ENCODE measurements at regions not wholly inside any gene's neighbourhood (a gene's known extent, or its start where the extent isn't known, plus 50 kb on each side); places are given as distances from the start of the nearest gene placed in this dataset.
A peak's percentile ranks its signal among the peaks of the same experiment; 100 is the strongest.
"Not testable (repeated sequence)": the region's sequence is repeated elsewhere in the genome, so short reads cannot be mapped to it uniquely, and the experiment has no call there.

DNA sequence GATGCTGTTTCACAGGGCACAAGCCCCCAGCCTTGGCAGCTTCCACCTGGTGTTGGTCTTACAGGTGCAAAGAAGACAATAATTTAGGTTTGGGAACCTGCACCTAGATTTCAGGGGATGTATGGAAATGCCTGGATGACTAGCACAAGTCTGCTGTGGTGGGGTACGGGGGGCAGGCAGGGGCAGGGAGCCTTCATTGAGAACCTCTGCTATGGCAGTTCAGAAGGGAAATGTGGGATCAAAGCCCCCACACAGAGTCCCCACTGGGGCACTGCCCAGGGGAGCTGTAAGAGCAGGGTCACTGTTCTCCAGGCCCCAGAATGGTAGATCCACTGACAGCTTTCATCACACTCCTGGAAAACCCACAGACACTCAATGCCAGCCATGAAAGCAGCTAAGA is 686.5 kb downstream of the FAM181B start:
- no peak for DNase-seq (ENCODE audit: low read depth)

GRCh38 chr11:82046778-82047177 is 686.9 kb downstream of the FAM181B start:
- DNase-seq (ENCODE audit: low read depth), result no peak

GRCh38 chr11:82045748-82046457 is 687.8 kb downstream of the FAM181B start:
- no peak for DNase-seq (ENCODE audit: low read depth)

DNA sequence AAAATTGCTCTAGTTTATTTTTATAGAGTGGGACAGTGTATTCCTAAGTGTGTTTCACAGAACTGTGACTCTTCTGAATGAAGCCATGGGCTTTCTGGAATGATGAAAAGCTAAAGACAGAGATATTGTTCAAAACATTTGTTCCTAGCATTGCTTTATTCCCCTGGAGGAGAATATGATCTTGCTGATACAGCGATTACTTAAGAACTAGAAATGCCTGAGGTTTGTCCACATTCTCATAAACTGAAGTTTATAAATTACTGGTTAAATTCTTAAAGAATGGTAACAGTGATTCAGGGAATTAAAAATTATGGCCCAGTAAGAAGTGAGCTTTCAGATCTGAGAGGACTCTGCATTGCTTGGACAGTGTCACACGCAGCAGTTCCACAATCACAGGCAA is 690.3 kb downstream of the FAM181B start:
- no peak for DNase-seq (ENCODE audit: low read depth)

- no peak for DNase-seq (ENCODE audit: low read depth)
Observed at GRCh38 chr11:82041764-82042163, 691.9 kb downstream of the FAM181B start.

DNA sequence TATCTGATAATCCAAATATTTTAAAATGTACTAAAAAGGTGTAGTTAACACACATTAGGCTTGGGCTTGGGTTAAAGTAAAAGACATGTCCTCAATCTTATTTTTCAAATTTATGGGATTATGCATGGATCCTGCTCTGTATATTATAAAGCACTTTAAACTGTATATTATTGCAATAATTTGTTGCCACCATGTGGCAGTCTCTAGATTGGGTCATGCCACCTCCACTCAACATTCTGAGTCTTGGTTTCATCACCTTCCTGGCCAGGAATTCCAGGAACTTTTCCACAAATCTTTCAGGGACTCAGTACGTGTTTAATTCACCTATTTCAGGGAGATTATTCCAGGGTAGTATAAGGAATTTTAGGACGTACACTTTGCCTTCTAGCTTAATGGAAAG is 695.5 kb downstream of the FAM181B start:
- no peak for DNase-seq (ENCODE audit: low read depth)

- no peak for DNase-seq (ENCODE audit: low read depth)
Observed at GRCh38 chr11:82034527-82034926, 699.1 kb downstream of the FAM181B start.

GRCh38 chr11:82027335-82027734 is 706.3 kb downstream of the FAM181B start:
- not testable (repeated sequence) for DNase-seq (ENCODE audit: low read depth)

DNA sequence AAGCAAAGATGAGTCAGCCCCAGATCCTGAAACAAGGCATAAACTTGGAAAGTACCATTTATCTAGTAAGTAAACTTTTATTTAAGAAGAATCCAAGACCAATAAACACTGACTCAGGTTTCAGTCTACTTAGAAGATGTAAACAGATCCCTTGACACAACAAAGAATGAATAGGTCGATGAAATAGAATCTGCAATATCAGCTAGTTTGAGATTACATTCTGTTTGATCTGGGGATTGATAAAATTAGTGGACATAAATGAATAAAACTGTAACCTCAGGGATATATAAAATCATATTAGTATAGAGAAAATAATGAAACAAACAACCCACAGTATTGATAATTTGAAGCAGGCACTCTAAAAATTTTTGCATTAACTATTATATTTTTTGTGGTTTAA is 708.9 kb downstream of the FAM181B start:
- no peak for DNase-seq (ENCODE audit: low read depth)

GRCh38 chr11:82012276-82012675 is 721.4 kb downstream of the FAM181B start:
- no peak for DNase-seq (ENCODE audit: low read depth)

DNA sequence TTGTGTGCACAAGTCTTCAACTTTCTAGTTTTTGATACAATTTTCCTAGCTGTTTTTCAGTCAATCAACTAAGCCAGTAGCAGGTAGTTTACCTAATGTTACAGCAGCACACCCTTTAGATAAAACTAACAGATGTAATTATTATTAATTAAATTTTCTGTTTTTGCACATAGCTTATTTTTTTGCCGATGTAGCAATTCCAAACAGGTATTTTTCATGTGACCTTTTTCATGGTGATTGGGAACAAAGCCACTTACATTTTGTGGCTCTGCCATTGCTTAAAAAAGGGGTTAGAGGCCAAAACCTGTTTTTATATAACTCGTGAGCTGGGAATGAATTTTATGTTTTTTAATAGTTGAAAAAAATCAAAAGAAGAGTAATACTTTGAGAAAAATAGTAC is 724.5 kb downstream of the FAM181B start:
- no peak for DNase-seq (ENCODE audit: low read depth)

DNA sequence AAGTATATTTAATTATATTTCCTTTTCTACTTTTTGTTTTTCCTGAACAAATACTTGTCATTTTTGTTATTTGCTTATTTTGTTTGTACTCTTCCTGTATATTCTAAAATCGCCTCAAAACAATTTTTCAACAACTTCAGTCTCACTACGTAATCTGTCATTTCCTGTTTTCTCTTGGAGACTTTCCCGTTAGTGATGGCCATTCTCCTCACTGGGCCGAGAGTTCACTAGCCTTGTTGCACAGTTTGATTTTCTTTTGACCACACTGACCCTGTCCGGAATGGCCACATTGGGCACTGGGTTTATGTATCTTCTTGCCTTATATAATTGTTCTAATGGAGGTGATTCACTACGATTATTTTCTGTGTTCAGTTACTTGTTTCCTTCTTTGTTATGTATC is 726.1 kb downstream of the FAM181B start:
- DNase-seq (ENCODE audit: low read depth), result no peak

DNA sequence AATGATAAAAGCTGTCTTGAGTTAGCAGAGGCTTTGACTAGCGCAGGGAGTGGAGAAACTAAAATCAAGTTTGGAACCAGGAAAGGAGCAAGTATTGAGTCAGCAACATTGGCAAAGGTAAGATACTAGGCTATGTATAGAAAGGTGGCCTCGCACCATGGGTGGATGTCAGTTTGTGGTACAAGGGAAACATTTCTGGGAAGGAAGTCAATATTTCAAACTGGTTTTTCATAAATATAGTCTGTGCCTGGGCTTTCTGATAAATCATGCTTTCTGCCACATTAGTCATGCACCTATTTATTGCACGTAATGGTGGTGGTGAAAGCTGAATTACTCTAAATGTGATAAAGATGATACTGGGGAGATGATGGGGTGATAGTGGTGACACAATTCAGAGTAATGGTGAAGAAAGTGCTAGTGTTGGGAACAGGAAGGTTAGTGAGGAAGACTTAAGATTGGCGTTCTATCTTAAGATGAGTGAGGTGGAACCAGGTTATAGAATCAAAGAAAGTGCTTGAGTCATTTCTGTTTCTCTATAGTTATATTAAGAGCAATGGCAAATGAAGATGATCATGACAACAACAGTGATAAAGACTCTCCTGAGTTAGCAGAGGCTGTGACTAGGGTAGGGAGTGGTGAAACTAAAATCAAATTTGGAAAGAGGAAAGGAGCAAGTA is 729.0 kb downstream of the FAM181B start:
- DNase-seq (ENCODE audit: low read depth), result no peak

DNA sequence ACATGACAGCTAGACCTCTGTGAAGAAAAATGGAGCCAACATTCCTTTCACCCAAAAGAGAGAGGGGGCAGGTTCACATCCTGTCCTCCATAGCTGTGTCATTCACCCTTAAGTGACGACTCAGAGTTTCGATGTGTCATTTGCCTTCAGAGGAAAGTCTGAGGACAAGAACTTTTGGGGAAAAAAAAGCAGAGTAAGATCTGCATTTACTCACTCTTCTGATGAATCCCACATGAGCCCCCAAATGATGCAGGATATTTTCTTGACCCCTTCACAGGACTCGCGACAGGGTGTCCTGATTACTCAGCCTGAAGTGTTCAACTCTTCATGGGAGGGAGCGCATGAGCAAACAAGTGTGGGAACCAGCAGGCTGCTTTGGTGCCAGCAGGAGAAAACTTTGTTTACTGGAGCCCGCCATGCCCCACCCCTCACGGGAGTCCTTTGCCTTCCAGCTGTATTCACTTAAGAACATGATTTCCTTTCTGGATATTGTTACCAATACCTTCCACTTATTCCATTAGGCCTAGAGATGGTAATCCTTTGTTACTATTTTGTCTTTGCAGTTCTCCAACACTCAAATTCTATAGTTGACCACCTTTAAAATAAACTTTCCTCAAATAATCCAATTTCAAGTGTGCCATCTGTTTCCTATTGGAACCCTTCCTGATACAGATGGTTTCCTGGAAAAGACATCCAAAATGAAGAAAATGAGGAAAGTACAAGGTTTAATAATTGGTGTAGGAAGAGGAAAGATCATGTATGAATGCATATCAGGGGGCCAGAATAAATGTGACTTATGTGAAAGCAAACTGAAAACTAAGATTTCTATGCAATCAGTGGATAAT is 729.8 kb downstream of the FAM181B start:
- DNase-seq (ENCODE audit: low read depth), result peak; percentile 22

DNA sequence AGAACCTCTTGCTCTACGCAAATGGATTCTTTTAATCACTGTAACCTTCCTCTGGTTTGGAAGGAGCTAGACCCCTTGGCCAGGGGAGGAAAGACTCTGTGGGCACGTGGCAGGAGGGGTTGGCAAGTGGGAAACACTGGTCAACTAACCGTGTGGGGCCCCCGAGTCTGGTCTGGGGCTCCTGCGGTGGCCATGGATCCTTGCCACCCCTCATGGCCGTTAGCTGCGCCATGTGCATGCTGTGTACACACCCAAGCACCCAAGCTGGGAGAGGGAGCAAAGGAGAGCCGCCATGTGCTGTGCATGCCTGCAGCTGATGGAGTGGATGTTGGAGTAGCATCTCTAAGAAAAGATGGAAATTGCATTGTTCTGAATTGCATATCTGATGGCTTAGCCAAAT is 730.6 kb downstream of the FAM181B start:
- no peak for DNase-seq (ENCODE audit: low read depth)

- no peak for DNase-seq (ENCODE audit: low read depth)
Observed at GRCh38 chr11:81995889-81996288, 737.8 kb downstream of the FAM181B start.

DNA sequence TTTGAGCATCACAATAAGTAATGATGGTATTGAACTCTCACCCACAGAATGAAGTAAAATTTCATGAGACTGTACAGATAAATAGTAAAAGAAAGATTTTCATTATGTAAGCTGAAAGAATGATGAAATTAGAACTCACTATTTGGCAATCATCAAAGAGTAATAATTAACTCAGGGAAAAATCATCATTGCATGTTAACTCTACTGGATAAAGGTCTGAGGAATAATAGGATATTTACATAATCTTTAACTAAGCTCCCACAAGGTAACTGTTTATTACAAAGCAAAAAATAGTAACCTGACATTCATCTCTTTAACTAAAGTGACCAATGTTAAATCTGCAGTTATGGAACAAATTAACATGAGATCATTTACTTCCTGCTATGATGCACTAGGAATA is 739.9 kb downstream of the FAM181B start:
- DNase-seq (ENCODE audit: low read depth), result no peak

GRCh38 chr11:81990659-81991443 is 742.8 kb downstream of the FAM181B start:
- no peak for DNase-seq (ENCODE audit: low read depth)

DNA sequence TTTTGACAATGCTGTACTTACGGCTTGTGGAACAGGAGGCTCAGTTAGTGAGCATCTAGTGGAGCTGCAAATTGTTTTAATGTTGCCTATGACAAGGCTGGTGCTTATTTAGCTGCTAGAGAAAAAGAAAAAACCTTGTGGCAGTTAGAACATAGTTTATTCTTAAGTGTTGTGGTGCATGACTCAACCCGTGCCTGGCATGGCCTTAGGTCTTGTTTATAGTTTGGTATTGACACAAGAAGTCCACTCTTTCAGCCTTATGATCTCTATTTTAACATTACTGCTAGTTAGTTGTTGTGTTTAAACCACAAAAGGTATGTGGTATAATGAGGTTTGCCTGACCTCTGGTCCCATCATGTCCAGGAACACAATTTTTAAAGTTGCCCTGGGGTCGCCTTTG is 744.6 kb downstream of the FAM181B start:
- DNase-seq (ENCODE audit: low read depth), result no peak

- DNase-seq (ENCODE audit: low read depth), result no peak
Observed at GRCh38 chr11:81987829-81988472, 745.7 kb downstream of the FAM181B start.

DNA sequence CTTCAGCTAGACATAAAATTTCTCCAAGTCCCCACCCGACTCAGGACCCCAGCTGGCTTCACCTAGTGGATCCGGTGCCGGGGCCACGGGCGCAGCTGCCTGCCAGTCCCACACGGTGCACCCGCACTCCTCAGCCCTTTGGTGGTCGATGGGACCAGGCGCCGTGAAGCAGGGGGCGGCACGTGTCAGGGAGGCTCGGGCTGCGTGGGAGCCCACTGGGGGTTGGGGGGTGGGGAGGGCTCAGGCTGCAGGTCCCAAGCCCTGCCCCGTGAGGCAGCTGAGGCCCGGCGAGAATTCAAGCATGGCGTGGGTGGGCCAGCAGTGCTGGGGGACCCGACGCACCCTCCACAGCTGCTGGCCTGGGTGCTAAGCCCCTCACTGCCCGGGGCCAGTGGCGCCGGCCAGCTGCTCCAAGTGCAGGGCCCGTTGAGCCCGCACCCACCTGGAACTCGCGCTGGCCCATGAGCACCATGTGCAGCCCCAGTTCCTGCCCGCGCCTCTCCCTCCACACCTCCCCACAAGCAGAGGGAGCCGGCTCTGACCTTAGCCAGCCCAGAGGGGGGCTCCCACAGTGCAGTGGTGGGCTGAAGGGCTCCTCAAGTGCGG is 747.0 kb downstream of the FAM181B start:
- no peak for DNase-seq (ENCODE audit: low read depth)

Data from activated T-cell treated with anti-CD3 and anti-CD28 coated beads for 48 hours (primary cell).